ENCODE measurements at regions not wholly inside any gene's neighbourhood (a gene's known extent, or its start where the extent isn't known, plus 50 kb on each side); places are given as distances from the start of the nearest gene placed in this dataset.

- TF ChIP-seq CTCF (IDR thresholded peaks at IDR 0.05) (no peak), POLR2A (IDR thresholded peaks at IDR 0.05) (no peak)
Measured at GRCh38 chr9:115411516-115411915, 293.6 kb upstream of the TNC start.
